ENCODE measurements at regions not wholly inside any gene's neighbourhood (a gene's known extent, or its start where the extent isn't known, plus 50 kb on each side); places are given as distances from the start of the nearest gene placed in this dataset.

- no peaks in the 10 kb centered on the region for H3K27me3 ChIP-seq (ENCODE audit: low read depth)
- DNase-seq (no peak), ATAC-seq (no peak)
- no peaks in the 10 kb centered on the region for H3K9me3 ChIP-seq
- TF ChIP-seq, protein P1, sequence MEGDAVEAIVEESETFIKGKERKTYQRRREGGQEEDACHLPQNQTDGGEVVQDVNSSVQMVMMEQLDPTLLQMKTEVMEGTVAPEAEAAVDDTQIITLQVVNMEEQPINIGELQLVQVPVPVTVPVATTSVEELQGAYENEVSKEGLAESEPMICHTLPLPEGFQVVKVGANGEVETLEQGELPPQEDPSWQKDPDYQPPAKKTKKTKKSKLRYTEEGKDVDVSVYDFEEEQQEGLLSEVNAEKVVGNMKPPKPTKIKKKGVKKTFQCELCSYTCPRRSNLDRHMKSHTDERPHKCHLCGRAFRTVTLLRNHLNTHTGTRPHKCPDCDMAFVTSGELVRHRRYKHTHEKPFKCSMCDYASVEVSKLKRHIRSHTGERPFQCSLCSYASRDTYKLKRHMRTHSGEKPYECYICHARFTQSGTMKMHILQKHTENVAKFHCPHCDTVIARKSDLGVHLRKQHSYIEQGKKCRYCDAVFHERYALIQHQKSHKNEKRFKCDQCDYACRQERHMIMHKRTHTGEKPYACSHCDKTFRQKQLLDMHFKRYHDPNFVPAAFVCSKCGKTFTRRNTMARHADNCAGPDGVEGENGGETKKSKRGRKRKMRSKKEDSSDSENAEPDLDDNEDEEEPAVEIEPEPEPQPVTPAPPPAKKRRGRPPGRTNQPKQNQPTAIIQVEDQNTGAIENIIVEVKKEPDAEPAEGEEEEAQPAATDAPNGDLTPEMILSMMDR (IDR thresholded peaks at IDR 0.05): no peak
- no peaks in the 10 kb centered on the region for H3K36me3 ChIP-seq
- intact Hi-C loops (cut with DNase I): no loop called here
- no peaks in the 10 kb centered on the region for H3K4me1 ChIP-seq
- H3K4me3 ChIP-seq: no peak overlapping the region
- no peak overlapping the region for H3K27ac ChIP-seq
Measured at GRCh38 chr4:18155067-18156041, 133.8 kb upstream of the LCORL start.

DNA sequence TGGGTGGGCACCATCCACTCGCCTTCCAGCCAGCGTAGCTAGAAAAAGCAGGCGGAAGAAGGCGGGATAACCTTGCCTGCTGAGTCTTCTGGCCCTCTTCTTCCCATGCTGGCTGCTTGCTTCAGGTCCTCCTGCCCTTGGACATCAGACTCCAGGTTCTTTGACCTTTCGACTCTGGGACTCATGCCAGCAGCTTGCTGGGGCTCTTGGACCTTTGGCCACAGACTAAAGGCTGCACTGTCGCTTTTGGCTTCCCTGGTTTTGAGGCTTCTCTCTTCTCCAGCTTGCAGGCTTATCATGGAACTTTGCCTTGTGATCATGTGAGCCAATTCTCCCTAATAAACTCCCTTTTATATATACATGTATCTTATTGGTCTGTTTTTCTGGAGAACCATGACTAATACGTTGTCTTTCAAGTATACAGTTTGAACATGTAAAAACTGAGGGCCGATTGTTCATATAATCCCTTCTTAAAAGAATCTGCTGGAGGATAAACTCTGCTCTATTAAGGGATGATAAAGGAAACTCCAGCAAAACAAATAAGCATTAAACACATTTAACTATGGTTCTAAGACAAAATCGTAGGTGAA, 116.6 kb upstream of the LCORL start:
- intact Hi-C loops (cut with DNase I): no loop called here
- Histone ChIP-seq H3K9me3 (peaks cover 4% of the 10 kb centered on the region), H3K27ac (no peak overlapping the region), H3K27me3 (ENCODE audit: low read depth) (no peaks in the 10 kb centered on the region), H3K4me1 (no peaks in the 10 kb centered on the region), H3K36me3 (no peaks in the 10 kb centered on the region), H3K4me3 (no peak overlapping the region)
- ATAC-seq (no peak), DNase-seq (no peak)
- TF ChIP-seq, protein P1 (IDR thresholded peaks at IDR 0.05): no peak

DNA sequence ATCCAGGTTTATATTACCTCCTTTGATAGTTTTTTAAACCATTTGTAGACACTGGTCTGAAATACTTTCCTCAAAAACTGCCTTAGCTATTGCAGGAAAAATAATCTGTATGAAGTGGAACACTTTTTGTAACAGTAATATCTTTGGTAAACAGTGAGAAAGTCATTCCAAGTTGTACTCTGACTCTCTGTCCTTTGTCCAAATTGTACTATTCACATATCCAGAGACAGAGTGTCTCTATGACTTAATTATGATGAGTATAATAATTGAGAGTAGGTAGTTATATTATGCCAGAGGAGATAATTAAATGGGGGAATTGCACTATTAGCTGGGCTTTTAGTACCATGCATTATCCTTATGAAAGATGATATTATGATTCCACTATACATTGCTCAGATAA, 112.6 kb upstream of the LCORL start:
- Histone ChIP-seq H3K9me3 (no peaks in the 10 kb centered on the region), H3K36me3 (no peaks in the 10 kb centered on the region), H3K4me3 (no peak overlapping the region), H3K4me1 (no peaks in the 10 kb centered on the region), H3K27ac (no peak overlapping the region), H3K27me3 (ENCODE audit: low read depth) (no peaks in the 10 kb centered on the region)
- intact Hi-C loops (cut with DNase I): no loop called here
- ATAC-seq: no peak
- DNase-seq: no peak
- TF ChIP-seq, protein P1 (IDR thresholded peaks at IDR 0.05): no peak

- Histone ChIP-seq H3K27me3 (ENCODE audit: low read depth) (no peaks in the 10 kb centered on the region), H3K9me3 (no peaks in the 10 kb centered on the region), H3K4me1 (no peaks in the 10 kb centered on the region), H3K4me3 (no peak overlapping the region), H3K36me3 (no peaks in the 10 kb centered on the region), H3K27ac (no peak overlapping the region)
- intact Hi-C loops (cut with DNase I): no loop called here
- DNase-seq: no peak
- TF ChIP-seq, protein P1 (IDR thresholded peaks at IDR 0.05): no peak
- no peak for ATAC-seq
Measured at GRCh38 chr4:18130256-18130655, 108.7 kb upstream of the LCORL start.

GRCh38 chr4:18128241-18128640, 106.7 kb upstream of the LCORL start:
- TF ChIP-seq, protein P1 (IDR thresholded peaks at IDR 0.05): no peak
- no peak overlapping the region for H3K27ac ChIP-seq
- DNase-seq (no peak), ATAC-seq (no peak)
- no peaks in the 10 kb centered on the region for H3K27me3 ChIP-seq (ENCODE audit: low read depth)
- no peaks in the 10 kb centered on the region for H3K9me3 ChIP-seq
- no peaks in the 10 kb centered on the region for H3K36me3 ChIP-seq
- intact Hi-C loops (cut with DNase I): no loop called here
- no peaks in the 10 kb centered on the region for H3K4me1 ChIP-seq
- H3K4me3 ChIP-seq: no peak overlapping the region

All from lower lobe of right lung (tissue), 2 donors.